ENCODE measurements at regions not wholly inside any gene's neighbourhood (a gene's known extent, or its start where the extent isn't known, plus 50 kb on each side); places are given as distances from the start of the nearest gene placed in this dataset.

DNA sequence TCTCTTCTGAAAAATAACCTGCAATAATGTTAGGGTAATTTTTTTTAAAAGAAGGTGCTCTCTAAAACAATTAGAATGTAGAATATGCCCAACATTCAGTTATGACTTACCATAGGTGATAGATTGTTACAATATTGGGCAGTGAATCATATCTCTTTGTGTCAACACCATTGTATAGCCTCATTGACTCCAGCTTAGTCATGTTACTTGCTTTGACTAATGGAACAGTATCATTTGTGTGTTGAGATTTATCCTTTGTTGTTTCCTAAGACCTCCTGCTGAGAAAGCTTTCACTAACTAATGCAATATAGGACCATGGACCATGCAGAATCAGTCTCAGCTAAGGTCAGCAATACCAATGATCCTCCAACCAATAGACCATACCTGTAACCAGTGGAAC is 1106.4 kb downstream of the SI start:
- Histone ChIP-seq H4K20me1 (ENCODE audit: control insufficient read depth, insufficient read depth, insufficient read length) (no peaks in the 10 kb centered on the region), H2AK5ac (ENCODE audit: insufficient read length, low read length) (no peak overlapping the region), H3T11ph (ENCODE audit: low read length) (no peak overlapping the region), H2BK15ac (ENCODE audit: low read depth, low read length) (no peak overlapping the region), H2BK120ac (ENCODE audit: low read depth, low read length, poor library complexity, severe bottlenecking) (no peak overlapping the region), H3K14ac (ENCODE audit: insufficient read depth, low read length) (no peak overlapping the region), H2BK20ac (ENCODE audit: low read depth, low read length, poor library complexity, severe bottlenecking) (no peak overlapping the region), H3K18ac (ENCODE audit: insufficient read length, low read depth, low read length) (no peak overlapping the region), H3K79me2 (ENCODE audit: insufficient read depth, low read length) (no peaks in the 10 kb centered on the region), H4K91ac (ENCODE audit: insufficient read length, low read depth, low read length) (no peak overlapping the region), H2BK12ac (ENCODE audit: insufficient read length, low read depth, low read length) (no peak overlapping the region), H3K79me1 (ENCODE audit: insufficient read depth, low read depth, low read length, poor library complexity, severe bottlenecking) (no peaks in the 10 kb centered on the region), H3K9ac (ENCODE audit: extremely low read depth, insufficient read length, low read length) (no peak overlapping the region), H2BK5ac (ENCODE audit: insufficient read length, low read length) (no peak overlapping the region), H2AFZ (ENCODE audit: low read length) (no peak overlapping the region), H3K23me2 (ENCODE audit: insufficient read length, low read depth, low read length, poor library complexity, severe bottlenecking) (no peaks in the 10 kb centered on the region), H3K4ac (ENCODE audit: low read depth, low read length) (no peak overlapping the region), H3K27ac (ENCODE audit: insufficient read length, low read depth, low read length) (no peak overlapping the region), H4K8ac (replicated peaks; ENCODE audit: insufficient read length, low read depth, low read length) (no peak overlapping the region), H3K23ac (ENCODE audit: insufficient read length, low read depth, low read length) (no peak overlapping the region), H3K4me2 (ENCODE audit: insufficient read depth, insufficient read length, low read length) (no peak overlapping the region), H4K5ac (ENCODE audit: insufficient read length, low read depth, low read length) (no peak overlapping the region), H3K4me1 (ENCODE audit: insufficient read depth, low read length) (no peaks in the 10 kb centered on the region), H3K9me3 (ENCODE audit: control insufficient read depth, low read depth, low read length) (no peaks in the 10 kb centered on the region), H3K56ac (ENCODE audit: insufficient read length, low read depth, low read length) (no peak overlapping the region), H3K27me3 (ENCODE audit: insufficient read depth, low read length) (no peaks in the 10 kb centered on the region)
- no peaks in the 10 kb centered on the region for H3K36me3 Mint-ChIP-seq (ENCODE audit: insufficient read depth in 1 of 3, low read depth in 3 of 3)
- H3K4me1 Mint-ChIP-seq = no peaks in the 10 kb centered on the region
- TF ChIP-seq, protein P1, sequence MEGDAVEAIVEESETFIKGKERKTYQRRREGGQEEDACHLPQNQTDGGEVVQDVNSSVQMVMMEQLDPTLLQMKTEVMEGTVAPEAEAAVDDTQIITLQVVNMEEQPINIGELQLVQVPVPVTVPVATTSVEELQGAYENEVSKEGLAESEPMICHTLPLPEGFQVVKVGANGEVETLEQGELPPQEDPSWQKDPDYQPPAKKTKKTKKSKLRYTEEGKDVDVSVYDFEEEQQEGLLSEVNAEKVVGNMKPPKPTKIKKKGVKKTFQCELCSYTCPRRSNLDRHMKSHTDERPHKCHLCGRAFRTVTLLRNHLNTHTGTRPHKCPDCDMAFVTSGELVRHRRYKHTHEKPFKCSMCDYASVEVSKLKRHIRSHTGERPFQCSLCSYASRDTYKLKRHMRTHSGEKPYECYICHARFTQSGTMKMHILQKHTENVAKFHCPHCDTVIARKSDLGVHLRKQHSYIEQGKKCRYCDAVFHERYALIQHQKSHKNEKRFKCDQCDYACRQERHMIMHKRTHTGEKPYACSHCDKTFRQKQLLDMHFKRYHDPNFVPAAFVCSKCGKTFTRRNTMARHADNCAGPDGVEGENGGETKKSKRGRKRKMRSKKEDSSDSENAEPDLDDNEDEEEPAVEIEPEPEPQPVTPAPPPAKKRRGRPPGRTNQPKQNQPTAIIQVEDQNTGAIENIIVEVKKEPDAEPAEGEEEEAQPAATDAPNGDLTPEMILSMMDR (conservative IDR thresholded peaks at IDR 0.05) = no peak
- H3K9me3 Mint-ChIP-seq = no peaks in the 10 kb centered on the region
- no peak overlapping the region for H3K4me3 Mint-ChIP-seq
- H3K27me3 Mint-ChIP-seq (ENCODE audit: low read depth) = no peaks in the 10 kb centered on the region
- no peak overlapping the region for H3K27ac Mint-ChIP-seq
- no peak for DNase-seq
